DND-41 (cell line): ENCODE measurements at regions not wholly inside any gene's neighbourhood (a gene's known extent, or its start where the extent isn't known, plus 50 kb on each side); places are given as distances from the start of the nearest gene placed in this dataset.

Source experiments
- EZH2 ChIP-seq: IDR thresholded peaks from 3 replicates; pipeline ENCODE4 v1.6.1; 2012; ENCODE audit warnings: borderline replicate concordance, low read depth, mild to moderate bottlenecking, moderate library complexity, low read length, inconsistent platforms; ENCODE audit not compliant: severe bottlenecking
- TF ChIP-seq, protein P1 (sequence below): IDR thresholded peaks from 2 replicates; pipeline ENCODE4 v1.5.1; 2012; ENCODE audit warnings: borderline replicate concordance, low read length, moderate library complexity, mild to moderate bottlenecking; ENCODE audit not compliant: poor library complexity, severe bottlenecking; ENCODE audit errors: extremely low read depth

DNA sequence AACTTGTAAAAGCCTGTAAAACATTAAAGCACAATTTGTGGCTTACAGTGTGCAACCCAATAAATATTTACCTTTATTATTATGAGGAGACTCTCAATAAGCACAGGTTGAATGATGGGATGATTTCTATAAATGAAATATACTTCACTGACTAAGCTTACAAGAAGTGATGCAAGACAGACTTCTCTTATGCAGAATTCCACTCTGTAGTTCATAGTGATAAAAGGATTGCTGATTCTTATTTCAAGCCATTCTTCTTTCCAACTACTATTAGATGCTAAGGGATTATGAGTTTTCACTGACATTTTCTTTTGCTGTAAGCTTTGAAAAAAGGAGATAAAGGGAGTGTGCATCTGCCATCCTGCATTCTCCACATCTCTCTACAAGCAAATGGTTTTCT is 149.0 kb upstream of the ARG1 start:
- TF ChIP-seq, protein P1, sequence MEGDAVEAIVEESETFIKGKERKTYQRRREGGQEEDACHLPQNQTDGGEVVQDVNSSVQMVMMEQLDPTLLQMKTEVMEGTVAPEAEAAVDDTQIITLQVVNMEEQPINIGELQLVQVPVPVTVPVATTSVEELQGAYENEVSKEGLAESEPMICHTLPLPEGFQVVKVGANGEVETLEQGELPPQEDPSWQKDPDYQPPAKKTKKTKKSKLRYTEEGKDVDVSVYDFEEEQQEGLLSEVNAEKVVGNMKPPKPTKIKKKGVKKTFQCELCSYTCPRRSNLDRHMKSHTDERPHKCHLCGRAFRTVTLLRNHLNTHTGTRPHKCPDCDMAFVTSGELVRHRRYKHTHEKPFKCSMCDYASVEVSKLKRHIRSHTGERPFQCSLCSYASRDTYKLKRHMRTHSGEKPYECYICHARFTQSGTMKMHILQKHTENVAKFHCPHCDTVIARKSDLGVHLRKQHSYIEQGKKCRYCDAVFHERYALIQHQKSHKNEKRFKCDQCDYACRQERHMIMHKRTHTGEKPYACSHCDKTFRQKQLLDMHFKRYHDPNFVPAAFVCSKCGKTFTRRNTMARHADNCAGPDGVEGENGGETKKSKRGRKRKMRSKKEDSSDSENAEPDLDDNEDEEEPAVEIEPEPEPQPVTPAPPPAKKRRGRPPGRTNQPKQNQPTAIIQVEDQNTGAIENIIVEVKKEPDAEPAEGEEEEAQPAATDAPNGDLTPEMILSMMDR = no peak
- TF ChIP-seq EZH2 = no peak
